Right lobe of liver (tissue), 6 donors: ENCODE measurements at regions not wholly inside any gene's neighbourhood (a gene's known extent, or its start where the extent isn't known, plus 50 kb on each side); places are given as distances from the start of the nearest gene placed in this dataset.
"Not testable (repeated sequence)": the region's sequence is repeated elsewhere in the genome, so short reads cannot be mapped to it uniquely, and the experiment has no call there.

Source experiments
- ATAC-seq, 4 donors: fragments of 200-7000 bp; cut with Tn5 transposase; one replicate each; pipeline ENCODE4 v1.9.1; 2020; ENCODE audit warnings: mild to moderate bottlenecking in 4 of 4, moderate library complexity in 4 of 4
- DNase-seq, 3 donors: peaks; one replicate each; pipeline ENCODE4 v3.0.0-alpha.2; 2020
- H3K27ac ChIP-seq, 3 donors: fragments of 200-600 bp; one replicate each; pipeline ENCODE4 v1.8.0; 2022
- H3K27me3 ChIP-seq, 2 donors: fragments of 200-600 bp; one replicate each; pipeline ENCODE4 v1.8.0; 2022
- H3K36me3 ChIP-seq, 4 donors: fragments of 200-600 bp; sonication (generic) in 1 of 4; one replicate each; pipeline versions ENCODE4 v1.5.1 to v1.8.0; 2017 to 2022; ENCODE audit warnings: control low read depth in 1 of 4
- H3K4me1 ChIP-seq, 4 donors: fragments of 200-600 bp; sonication (generic) in 1 of 4; one replicate each; pipeline versions ENCODE4 v1.5.1 to v1.8.0; 2017 to 2022; ENCODE audit warnings: control low read depth in 1 of 4
- H3K4me3 ChIP-seq, 3 donors: fragments of 200-600 bp; one replicate each; pipeline ENCODE4 v1.8.0; 2022
- H3K9me3 ChIP-seq, 4 donors: fragments of 200-600 bp; sonication (generic) in 1 of 4; one replicate each; pipeline versions ENCODE4 v1.5.1 to v1.8.0; 2017 to 2022; ENCODE audit warnings: control low read depth in 1 of 4
- POLR2A ChIP-seq: fragments of 450-650 bp; IDR thresholded peaks from one replicate; pipeline ENCODE4 v1.6.1; 2017; ENCODE audit warnings: antibody characterized with exemption, mild to moderate bottlenecking
- WGBS: methylation state at CpG from one replicate; pipeline ENCODE4 v1.1.6; 2018; ENCODE audit warnings: low coverage, low lambda C conversion rate; ENCODE audit not compliant: insufficient coverage; ENCODE audit errors: missing lambda C conversion rate; 5-methylcytosine and 5-hydroxymethylcytosine counted together
- intact Hi-C, 2 donors: fragments of 100-400 bp; cut with DNase I; formaldehyde crosslinking; loops; one replicate each; pipeline versions ENCODE4 v1.11.2 to v1.14.1; 2022
- TF ChIP-seq, protein P1 (sequence below), 4 donors: fragments of 200-600 bp in 3 of 4; fragments of 450-650 bp in 1 of 4; IDR thresholded peaks; one replicate each; pipeline versions ENCODE4 v1.5.1 to v1.8.0; 2016 to 2022; ENCODE audit warnings: antibody characterized with exemption in 4 of 4, mild to moderate bottlenecking in 2 of 4
- donor health status: DM: no; HTN: yes; CAD: no.
- donor health status: DM: no; HTN: no; CAD: no.
- donor health status: DM: no; HTN: no; CAD: no.
- donor health status: DM: no; HTN: yes; CAD: no.
- donor health status: DM: no; HTN: yes; CAD: no.

DNA sequence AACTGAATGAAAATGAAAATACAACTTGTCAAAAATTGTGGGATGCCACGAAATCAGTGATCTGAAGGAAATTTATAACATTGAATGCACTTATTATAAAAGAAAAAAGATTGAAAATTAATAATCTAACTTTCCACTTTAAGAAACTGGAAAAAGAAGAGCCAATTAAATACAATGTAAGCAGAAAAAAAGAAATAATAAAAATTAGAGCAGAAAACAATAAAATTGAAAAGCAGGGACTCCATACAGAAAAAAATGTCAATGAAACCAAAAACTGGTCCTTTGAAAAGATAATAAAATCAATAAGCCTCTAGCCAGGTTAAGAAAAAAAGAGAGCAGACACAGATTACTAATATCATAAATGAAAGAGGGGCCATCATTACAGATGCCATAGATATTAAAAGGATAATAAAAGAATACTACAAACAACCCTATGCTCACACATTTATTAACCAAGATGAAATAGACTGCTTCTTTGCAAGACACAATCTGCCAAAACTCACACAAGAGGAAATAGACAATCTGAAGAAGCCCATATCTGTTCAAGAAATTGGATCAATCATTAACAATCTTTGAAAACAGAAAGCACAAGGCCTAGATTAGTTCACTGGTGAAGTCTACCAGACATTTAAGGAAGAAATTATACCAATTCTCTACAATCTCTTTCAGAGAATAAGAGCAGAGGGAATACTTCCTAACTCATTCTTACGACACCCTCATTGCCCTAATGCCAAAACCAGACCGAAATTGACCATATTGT lies 233.8 kb upstream of the NEBL start:
- Histone ChIP-seq H3K36me3 (no peaks in the 10 kb centered on the region), H3K4me1 (no peaks in the 10 kb centered on the region), H3K27ac (no peak overlapping the region), H3K9me3 (no peaks in the 10 kb centered on the region), H3K27me3 (no peaks in the 10 kb centered on the region), H3K4me3 (no peak overlapping the region)
- DNase-seq (no peak), ATAC-seq (no peak)
- intact Hi-C loops, result no loop called here
- WGBS, result 60% methylated on average over 3 of the region's 3 CpGs
- TF ChIP-seq POLR2A, result no peak

DNA sequence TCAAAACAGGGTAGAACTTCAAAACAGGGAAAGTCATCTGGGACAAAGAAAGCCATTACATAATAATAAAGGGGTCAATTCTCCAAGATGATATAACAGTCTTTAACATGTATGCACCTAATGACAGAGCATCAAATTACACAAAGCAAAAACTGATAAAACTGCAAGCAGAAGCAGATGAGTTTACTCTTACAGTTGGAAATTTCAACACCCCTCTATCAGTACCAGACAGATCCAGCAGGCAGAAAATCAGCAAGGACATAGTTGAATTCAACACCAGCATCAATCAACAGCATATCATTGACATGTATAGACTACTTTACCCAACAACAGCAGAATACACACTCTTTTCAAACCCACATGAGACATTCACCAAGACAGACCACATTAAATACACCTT lies 233.0 kb upstream of the NEBL start:
- intact Hi-C loops, result no loop called here
- DNase-seq (no peak), ATAC-seq (no peak)
- Histone ChIP-seq H3K9me3 (no peaks in the 10 kb centered on the region), H3K27ac (no peak overlapping the region), H3K4me3 (no peak overlapping the region), H3K27me3 (no peaks in the 10 kb centered on the region), H3K4me1 (no peaks in the 10 kb centered on the region), H3K36me3 (no peaks in the 10 kb centered on the region)
- TF ChIP-seq POLR2A, result no peak
- TF ChIP-seq, protein P1, sequence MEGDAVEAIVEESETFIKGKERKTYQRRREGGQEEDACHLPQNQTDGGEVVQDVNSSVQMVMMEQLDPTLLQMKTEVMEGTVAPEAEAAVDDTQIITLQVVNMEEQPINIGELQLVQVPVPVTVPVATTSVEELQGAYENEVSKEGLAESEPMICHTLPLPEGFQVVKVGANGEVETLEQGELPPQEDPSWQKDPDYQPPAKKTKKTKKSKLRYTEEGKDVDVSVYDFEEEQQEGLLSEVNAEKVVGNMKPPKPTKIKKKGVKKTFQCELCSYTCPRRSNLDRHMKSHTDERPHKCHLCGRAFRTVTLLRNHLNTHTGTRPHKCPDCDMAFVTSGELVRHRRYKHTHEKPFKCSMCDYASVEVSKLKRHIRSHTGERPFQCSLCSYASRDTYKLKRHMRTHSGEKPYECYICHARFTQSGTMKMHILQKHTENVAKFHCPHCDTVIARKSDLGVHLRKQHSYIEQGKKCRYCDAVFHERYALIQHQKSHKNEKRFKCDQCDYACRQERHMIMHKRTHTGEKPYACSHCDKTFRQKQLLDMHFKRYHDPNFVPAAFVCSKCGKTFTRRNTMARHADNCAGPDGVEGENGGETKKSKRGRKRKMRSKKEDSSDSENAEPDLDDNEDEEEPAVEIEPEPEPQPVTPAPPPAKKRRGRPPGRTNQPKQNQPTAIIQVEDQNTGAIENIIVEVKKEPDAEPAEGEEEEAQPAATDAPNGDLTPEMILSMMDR (IDR thresholded peaks at IDR 0.05), result no peak

DNA sequence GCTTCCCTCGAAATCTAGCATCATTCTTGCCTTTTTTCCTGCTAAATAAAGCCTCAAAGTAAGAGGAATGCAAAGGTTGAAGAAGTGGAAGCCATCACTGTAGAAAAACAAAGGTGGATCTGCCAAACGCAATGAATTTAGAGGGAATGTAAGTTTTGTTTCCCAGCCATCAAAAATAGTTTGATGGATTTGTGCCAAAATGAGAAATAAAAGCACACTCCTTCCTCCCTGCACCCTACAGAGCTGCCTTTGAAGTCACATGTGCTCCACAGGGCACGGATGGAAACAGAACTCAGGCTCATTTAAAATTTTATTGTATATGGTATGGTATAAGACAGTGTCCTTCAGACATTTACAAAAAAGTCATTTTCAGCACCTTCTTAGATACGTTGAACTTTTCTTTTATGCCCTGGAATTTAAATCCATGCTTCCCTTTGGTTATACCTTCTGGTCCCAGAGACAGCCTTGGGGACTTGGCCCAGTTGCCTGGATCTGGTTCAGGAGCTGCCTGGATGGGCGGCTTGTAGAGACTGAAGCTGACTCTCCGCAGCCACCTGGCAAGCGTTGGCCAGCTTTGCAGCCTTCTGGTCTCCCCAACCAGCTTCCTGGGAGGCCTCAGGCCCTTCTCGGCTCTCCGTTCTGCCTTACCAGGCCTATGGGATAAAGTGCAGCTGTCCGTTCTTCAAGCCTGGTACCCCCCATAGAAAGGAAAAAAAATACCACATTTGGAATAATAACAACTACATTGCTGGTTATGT lies 228.5 kb upstream of the NEBL start:
- intact Hi-C loops, result no loop called here

DNA sequence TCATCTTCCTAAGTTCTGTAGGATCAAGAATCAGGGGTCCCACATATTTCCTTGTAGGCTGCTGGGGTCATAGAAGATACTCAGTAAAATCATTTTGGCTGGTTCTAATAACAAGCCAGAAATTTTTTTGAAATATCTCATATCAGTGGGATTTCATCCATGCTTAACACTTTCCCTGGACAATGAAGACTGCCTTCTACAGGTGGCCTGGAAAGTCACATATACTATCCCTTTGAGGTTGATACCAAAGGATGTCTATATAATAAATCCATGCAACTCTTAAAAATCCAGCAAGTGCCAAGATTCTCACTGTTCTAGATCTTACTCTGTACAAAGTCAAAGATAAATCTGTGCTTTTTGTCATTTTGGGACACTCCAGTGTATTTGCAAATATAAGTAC lies 225.8 kb upstream of the NEBL start:
- TF ChIP-seq POLR2A, result no peak
- TF ChIP-seq, protein P1 (IDR thresholded peaks at IDR 0.05), result no peak
- Histone ChIP-seq H3K36me3 (no peaks in the 10 kb centered on the region), H3K27me3 (no peaks in the 10 kb centered on the region), H3K4me3 (no peak overlapping the region), H3K27ac (no peak overlapping the region), H3K9me3 (no peaks in the 10 kb centered on the region), H3K4me1 (no peaks in the 10 kb centered on the region)
- ATAC-seq (no peak), DNase-seq (no peak)
- intact Hi-C loops, result no loop called here

More for the DNA sequence above, 228.5 kb upstream of the NEBL start:
- Histone ChIP-seq H3K27ac (no peak overlapping the region), H3K4me1 (no peaks in the 10 kb centered on the region), H3K9me3 (no peaks in the 10 kb centered on the region), H3K36me3 (no peaks in the 10 kb centered on the region), H3K27me3 (no peaks in the 10 kb centered on the region), H3K4me3 (no peak overlapping the region)
- TF ChIP-seq, protein P1 (IDR thresholded peaks at IDR 0.05), result no peak
- TF ChIP-seq POLR2A, result no peak
- DNase-seq (no peak), ATAC-seq (no peak)
- WGBS, result 67% methylated on average over 9 of the region's 10 CpGs

DNA sequence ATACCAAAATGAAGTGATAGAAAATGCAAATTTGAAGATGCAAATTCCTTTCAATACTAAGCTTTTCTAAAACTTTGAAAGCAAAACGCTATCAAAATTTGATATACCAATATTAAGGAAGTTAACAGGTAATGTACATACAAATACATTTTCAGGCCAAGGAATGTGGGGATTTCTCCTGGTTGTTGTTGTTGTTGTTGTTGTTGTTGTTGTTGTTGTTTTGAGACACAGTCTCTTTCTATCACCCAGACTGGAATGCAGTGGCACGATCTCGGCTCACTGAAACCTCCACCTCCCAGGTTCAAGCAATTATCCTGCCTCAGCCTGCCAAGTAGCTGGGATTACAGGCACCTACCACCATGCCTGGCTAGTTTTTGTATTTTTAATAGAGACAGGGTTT lies 224.7 kb upstream of the NEBL start:
- H3K9me3 ChIP-seq, H3K27ac ChIP-seq, ATAC-seq, intact Hi-C loops, H3K36me3 ChIP-seq, DNase-seq, H3K4me3 ChIP-seq, H3K4me1 ChIP-seq, H3K27me3 ChIP-seq: not testable (repeated sequence)
- WGBS, result 76% methylated on average over 3 of the region's 3 CpGs
